Left hindlimb (tissue), 1 donor: ENCODE measurements at regions not wholly inside any gene's neighbourhood (a gene's known extent, or its start where the extent isn't known, plus 50 kb on each side); places are given as distances from the start of the nearest gene placed in this dataset.
A peak's percentile ranks its signal among the peaks of the same experiment; 100 is the strongest.

ENCODE experiments used
- DNase-seq: peaks from one replicate; pipeline ENCODE4 v3.0.0-alpha.2; 2018

DNA sequence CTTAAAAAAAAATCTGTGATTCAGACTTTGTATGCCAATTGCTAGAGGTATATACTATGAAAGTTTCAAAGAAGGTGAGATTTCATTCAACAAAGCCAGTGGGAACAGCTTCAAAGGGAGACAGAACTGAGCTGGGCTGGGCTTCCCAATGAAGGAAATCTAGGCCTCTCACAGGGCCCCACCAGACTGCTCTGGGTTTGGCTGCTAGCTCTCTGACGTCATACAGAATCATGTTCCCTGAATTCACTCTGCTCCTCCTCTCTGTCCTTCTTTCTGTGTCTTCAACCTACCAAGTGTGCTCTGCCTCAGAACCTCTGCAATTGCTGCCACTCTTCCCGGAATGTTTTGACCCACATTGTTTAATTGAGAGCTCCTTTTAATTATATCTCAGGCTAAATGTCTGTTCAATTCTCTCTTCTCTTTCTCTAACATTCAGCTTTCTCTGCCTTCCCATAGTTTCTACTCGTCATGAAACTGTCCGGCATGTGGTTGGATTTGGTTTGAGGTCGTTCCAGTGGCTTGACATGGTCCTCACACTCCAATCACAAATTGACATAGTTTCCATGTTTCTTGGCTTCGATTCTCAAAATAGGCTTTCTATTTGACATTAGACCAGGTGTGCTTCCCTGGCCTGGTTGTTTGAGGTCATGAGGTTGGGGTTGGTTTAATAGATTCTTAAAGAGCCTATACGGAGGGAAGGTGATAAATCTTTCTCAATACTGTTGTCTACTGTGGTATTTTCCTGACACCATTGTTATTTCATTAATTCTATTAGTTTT lies 282.1 kb upstream of the EMCN start:
- DNase-seq, result peak; percentile 60

GRCh38 chr4:100797791-100798190 lies 280.0 kb upstream of the EMCN start:
- DNase-seq, result no peak

DNA sequence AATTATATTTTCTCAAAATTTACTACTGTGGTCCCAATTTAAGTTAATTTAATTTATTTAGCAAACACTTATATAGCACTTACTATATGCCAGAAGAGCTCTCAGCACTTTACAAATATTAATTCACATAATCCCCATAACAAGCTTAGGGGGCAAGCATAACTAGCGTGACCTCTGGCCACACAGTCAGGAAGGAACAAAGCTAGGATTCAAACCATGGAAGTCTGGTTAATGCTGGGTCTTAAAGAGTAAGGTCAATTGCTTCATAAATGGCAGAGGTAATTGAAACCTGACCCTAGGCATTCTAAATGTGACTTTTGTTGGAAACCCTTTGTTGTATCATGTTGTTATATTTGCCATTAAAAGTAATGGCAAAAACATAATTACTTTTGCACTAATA lies 279.5 kb upstream of the EMCN start:
- DNase-seq, result no peak

- DNase-seq, result peak; percentile 40
Measured at GRCh38 chr4:100796332-100796731, 278.5 kb upstream of the EMCN start.

GRCh38 chr4:100795581-100795980 lies 277.8 kb upstream of the EMCN start:
- no peak for DNase-seq

DNA sequence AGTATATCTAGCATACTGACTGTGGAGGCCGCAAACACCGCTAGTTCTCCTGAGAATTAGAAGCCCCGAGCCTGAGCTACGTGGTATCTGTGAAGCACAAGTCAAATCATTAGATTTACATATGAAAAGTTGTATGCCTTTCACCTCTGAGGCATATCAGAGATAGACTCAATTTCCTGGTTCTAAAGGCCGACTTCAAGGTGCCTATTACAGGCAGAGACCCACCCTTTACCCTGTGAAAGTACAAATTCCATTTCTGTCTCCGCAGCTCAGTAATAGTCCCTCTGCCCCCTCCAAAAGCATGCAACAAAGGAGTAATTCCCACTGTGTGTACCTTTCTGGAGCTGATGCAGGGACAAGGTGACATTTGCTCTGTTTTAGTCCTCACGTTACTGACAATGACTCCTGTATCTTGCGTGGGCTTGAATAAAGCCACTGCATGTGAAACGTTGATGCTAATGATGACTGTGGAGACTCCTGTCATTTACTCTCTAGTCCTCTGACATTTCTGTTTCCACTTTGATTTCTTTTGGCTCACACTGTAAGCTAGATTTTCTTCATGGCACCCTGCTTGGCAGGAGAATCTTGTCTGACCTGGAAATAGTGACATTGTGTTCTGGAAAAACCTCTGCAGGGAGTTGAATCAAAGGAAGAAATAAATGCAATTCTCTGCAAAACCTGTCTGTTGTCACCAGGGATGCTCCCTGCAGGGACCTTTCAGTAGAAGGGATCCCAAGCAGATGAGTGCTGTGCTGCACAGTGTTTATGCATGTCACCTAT lies 273.2 kb upstream of the EMCN start:
- no peak for DNase-seq

- no peak for DNase-seq
Measured at GRCh38 chr4:100789991-100790390, 272.2 kb upstream of the EMCN start.

- DNase-seq, result no peak
Measured at GRCh38 chr4:100786481-100786880, 268.7 kb upstream of the EMCN start.

DNA sequence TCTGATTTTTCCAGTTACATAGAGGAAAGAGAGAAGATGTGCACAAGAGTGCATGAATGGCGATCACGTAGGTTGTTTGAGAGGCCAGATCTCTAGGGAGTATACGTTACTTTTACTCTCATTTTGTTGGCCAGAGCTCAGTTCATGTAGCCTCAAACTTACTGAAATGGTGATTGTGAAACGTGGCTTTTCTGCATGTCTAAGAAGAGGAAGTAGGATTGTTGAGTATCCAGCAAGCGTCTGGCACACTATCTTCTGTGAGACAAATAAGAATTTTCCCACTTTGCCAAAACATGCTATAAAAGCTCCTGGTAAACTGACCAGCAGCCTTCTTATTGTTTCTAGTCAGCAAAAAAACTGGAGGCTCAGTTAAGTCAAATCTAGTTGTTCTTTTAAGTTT lies 264.5 kb upstream of the EMCN start:
- no peak for DNase-seq

DNA sequence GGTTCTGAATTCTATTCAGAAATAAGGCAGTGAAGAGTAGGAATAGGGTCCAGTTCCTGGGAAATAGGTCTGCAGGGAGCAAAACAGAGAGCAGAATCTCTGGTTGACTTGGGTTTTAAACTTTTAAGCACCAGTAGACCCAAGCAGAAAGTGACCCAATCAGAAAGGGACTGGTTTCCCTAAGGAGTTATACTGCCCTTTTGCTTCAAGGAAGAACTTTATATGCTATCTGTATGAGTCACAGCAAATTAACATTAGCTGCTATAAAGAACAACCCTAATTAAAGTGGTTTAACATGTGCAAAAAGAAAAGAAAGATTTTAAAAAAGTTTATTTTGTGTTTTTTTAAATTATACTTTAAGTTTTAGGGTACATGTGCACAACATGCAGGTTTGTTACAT lies 263.6 kb upstream of the EMCN start:
- no peak for DNase-seq

DNA sequence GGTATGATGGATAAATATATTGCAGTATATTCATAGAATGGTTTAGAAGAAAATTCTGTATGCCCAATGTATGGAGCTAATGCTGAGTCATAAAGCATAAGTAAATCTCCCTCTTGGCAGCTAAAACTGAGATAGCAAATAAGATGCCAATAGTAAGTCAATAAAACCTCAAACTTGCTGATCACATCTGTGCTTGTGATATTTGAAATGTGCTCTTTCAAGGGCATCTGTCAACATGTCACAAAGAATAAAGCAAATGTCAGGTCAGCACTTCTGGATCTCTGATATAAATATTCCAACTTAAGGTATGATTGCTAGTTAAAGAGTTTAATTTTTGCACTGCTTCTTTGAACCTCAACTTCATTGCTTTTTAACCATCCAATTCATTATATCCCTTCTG lies 262.3 kb upstream of the EMCN start:
- no peak for DNase-seq

- DNase-seq, result no peak
Measured at GRCh38 chr4:100778431-100778830, 260.6 kb upstream of the EMCN start.

DNA sequence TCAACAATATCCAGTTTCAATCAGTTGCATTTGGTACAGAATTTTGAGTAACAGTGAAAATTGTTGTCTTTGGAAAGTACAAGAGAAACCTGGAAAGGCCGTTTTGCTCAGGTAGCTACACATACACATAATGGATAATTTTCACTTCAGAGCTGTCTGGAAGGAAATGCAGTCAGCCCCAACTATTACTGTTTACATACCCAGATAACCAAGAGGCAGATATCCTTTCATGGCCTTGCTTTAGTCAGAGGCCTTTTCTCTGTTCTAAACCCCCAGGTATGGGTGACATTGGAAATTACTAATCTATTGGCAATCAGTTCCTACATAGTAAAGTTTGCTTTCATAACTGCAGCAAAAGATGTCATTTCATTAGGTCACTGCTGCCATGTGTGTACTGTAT lies 244.9 kb upstream of the EMCN start:
- no peak for DNase-seq

DNA sequence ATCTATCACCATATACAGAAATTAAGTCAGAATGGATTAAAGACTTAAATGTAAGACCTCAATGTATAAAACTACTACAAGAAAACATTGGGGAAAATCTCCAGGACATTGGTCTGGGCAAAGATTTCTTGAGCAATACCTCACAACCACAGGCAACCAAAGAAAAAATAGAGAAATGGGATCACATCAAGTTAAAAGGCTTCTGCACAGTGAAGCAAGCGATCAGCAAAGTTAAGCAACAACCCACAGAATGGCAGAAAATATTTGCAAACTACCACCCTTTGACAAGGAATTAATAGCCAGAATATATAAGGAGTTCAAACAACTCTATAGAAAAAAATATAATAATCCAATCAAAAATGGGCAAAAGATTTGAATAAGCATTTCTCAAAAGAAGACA lies 236.9 kb upstream of the EMCN start:
- DNase-seq, result no peak

DNA sequence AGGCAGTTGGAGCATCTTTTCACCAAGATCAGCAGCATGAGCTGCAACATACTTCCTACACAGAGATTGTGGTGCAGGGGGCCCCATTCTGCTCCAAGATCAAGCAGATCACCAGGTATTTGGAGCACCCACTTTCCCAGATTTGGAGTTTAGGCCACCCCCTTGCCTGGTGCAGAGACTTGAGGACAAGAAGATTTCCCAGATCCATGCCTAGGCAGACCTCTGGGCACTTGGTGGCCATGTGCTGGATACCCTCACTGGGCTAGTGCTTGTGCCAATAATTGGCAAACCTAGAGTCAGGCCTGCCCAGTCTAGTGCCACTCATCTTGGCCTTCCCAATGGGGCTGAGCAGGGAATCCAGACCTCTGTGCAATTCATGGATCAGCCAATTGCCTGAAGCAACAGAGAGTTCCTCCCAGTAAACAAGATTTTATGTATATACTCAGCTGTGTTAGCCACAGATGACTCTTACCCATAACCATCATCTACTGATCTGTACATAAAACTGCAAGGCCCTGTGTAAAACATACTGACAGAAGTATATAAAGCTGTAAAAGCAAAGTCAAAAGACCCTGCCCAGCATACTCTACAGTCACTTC lies 228.4 kb upstream of the EMCN start:
- DNase-seq, result no peak

DNA sequence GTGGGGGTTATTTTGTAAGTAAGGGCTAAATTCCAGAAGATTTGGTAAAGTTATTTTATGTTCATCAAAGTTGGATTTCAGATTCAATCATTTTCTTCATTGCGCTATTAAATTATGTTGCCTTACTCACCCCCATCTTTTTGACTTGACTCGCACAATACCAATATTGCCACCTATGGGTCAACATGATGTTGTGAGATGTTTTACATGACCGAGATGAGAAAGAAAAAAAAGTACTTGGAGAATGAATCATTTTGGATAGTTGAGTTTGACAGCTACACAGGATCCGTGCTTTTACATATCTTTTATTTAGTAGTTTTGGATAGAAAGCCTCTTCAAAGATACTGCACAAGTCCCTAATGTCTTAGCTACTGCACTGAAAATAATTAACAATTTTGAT lies 224.2 kb upstream of the EMCN start:
- DNase-seq, result no peak

DNA sequence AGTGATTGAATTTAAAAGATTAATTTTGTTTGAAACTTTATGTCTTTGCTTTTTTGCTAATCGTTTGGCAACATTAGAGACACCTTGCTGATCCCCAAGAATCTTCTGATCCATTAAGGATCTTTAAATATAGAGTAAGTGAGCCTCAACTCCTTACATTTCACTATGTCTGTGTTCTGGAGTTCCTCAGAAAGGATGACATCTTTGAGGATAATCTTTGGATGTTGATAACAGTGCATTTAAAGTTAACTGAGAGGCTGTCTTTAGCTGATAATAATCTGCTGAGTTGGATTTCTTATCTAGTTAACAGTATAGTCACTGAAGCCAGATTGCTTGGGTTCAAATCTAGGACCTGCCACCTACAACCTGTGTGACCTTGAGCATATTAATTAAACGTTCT lies 221.6 kb upstream of the EMCN start:
- DNase-seq, result no peak

DNA sequence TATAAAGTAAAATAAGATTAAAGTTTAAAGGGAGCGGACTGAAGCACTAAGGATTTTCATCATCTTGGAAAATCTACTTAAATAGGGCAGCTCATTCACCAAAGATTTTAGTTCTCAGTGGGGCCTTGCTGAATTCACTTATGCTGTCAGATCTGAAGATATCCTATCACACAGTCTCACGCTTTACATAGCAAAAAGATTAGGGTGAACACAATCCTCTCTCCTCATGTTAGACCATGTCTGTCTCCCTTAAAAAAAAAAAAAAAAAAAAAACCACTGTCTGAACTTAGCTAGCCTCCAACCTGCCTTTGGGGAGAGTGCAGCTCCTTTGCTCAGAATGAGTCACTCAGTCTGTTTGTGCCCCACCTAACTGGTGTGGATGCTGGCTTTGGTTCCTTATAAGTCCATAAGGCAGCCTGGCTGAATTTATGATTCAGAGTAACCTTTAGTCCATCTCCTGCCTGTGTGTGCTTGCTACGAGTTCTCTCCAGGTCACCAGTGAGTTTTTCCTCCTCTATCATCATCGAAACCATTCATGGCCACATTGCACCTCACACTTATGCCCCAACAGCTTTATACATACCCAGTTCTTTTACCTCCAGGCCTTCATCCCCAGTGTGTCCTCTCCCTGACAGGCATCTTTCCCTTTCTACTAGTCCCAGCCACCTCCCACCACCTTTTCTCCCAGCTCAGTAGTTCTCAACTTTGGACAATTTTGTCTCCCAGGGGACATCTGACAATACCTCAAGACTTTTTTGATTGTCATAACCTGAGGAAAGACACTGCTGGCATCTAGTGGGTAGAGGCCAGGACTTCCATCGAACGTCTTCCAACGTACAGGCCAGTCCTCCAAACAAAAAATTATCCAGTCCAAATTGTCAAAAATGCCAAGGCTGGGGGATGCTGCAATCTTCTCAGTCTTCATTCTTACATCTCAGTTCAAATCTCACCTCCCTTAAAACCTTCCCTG lies 220.7 kb upstream of the EMCN start:
- DNase-seq, result no peak

GRCh38 chr4:100736641-100737451 lies 219.0 kb upstream of the EMCN start:
- DNase-seq, result no peak

GRCh38 chr4:100728861-100729260 lies 211.0 kb upstream of the EMCN start:
- DNase-seq, result no peak

- DNase-seq, result no peak
Measured at GRCh38 chr4:100722866-100723459, 205.1 kb upstream of the EMCN start.

DNA sequence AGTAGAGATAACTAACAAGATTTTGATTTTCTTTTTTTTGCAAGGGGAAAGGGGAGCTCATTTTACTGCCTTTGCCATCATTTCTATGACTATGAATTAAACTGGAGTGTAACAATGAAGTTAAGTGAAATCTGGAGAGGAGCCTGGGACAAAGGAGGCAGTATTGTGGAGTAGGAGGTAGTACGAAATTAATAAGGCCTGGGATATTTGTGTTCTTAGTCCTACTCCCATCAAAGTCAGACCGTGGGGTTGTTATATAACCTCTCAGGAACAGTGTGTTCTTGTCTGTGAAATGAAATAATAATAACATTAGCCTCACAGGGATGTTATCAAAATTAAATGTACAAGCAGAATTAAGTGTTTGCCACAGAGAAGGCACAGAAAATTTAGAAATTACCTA lies 204.3 kb upstream of the EMCN start:
- no peak for DNase-seq
